Amygdala (tissue), 56 donors: ENCODE measurements at regions not wholly inside any gene's neighbourhood (a gene's known extent, or its start where the extent isn't known, plus 50 kb on each side); places are given as distances from the start of the nearest gene placed in this dataset.
"Not testable (repeated sequence)": the region's sequence is repeated elsewhere in the genome, so short reads cannot be mapped to it uniquely, and the experiment has no call there.

Experiments
- DNase-seq, 56 donors: peaks; one replicate each; lab custom pipeline; 2025; lab: John Stamatoyannopoulos, UW

DNA sequence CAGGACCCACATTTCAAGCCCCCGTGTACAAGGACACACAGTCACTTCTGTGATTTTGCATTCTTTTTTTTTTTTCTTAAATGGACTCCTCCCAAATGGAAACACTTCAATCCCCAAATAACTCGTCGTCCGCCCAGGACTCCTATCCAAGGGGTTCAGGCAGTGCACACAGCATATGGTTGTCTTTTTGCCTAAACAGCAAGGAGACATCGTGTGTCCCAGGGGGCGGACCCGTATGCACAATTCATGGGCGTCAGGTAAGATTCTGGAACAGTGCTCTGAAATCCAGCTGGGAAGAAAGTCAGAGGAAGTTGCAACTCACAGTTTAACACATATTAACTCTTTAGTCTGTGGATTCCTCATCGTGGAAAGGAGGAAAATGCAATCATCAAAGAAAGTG is 231.3 kb downstream of the SHOX start:
- DNase-seq: no peak

GRCh38 chrX:861340-861890 is 230.8 kb downstream of the SHOX start:
- DNase-seq: no peak

DNA sequence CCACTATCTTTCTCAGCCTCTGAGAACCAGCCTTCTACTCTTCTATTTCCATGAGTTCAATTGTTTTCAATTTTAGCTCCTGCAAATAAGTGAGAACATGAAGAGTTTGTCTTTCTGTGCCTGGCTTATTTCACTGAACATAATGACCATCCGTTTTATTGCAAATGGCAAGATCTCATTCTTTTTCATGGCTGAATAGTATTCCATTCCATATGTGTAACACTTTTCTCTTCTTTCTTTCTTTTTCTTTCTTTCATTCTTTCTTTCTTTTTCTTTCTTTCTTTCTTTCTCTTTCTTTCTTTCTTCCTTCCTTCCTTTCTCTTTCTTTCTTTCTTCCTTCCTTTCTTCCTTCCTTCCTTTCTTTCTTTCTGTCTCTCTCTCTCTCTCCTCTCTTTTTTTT is 228.7 kb downstream of the SHOX start:
- no peak for DNase-seq

- no peak for DNase-seq
Observed at GRCh38 chrX:858542-859078, 228.0 kb downstream of the SHOX start.

- no peak for DNase-seq
Observed at GRCh38 chrX:857376-857775, 226.8 kb downstream of the SHOX start.

DNA sequence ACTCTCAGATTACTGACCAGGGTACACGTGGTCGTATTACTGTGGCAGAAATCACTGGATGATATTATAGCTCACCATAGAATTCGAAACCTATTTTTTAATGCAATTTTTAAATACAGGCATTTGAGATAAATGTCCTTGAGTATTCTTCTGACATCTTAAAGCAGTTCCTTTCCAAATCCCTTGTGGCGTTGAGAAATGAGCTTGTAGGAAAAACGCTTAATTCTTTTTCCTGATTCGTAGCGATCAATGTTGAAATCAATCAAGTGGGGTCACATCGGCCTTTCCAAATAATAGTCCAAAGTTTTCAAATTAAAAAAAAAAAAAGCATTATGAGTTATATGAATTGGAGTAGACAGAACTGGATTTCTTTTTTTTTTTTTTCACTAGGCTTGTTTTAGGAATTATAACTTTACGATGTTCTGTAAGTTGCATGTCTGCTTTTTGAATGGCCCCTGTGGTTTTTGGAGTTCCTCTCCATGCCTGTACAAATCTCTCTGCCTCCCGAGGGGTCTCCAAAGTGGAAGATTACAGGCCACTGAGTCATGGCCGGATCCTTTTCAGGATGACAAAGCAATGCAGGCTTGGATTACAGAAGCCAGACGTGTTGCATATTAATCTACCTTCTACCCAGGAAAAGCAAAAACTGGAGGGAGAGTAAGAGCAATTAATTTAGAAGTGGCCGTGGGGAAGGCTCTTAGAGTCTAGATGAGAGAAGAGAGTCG is 226.1 kb downstream of the SHOX start:
- DNase-seq: no peak

DNA sequence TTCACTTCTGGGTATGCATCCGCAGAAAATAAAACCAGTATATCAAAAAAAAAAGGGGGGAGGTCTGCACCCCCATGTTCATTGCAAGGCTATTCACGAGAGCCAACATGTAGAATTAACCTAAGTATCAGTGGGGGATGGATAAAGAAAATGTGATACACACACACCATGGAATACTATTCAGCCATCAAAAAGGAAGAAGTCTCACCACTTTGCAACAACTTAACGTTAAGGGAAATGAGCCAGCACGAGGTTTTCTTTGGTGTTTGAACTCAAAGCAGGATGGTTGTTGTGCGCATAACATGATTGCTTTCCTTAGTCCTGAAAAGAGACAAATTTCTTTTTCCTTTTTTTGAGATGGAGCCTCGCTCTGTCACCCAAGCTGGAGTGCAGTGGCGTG is 222.7 kb downstream of the SHOX start:
- DNase-seq: no peak

DNA sequence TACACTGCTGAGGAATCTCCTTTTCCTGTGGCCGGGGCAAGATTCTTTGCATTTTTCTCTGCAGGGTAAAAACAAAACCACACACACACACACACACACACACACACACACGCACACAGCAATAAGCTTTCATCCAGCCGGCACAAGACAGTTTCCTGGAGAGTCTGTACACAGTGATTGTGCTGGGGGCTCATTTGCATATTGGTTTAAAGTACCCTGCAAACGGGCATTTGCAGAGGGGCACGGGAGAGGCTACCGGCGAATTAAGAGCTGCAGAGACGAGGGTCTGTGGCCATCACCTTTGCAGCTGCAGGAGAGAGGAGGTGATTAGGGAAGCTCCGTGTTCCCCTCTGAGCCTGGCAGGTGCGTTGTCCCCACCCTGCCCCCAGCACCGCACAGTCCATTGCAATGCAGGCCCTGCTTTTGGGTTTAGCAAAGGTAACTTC is 219.9 kb downstream of the SHOX start:
- no peak for DNase-seq

DNA sequence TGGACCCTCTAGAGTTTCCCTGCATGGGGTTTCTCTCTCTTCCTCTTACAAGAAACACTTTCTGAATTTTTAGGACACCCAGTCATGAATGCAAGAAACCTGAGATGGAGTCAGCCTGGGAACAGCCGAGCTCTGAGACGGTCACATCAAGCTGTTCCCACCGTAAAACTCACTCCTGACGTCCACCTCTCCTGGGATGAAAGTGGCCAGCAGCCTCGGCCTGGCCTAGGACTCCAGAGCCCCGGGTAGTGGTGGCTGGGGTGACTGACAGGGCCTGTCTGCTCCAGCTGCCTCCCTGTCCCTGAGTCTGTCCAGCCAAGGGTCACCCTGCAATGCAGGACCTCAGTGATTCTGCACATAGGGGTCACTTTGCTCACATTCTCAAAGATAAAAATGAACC is 217.8 kb downstream of the SHOX start:
- no peak for DNase-seq

DNA sequence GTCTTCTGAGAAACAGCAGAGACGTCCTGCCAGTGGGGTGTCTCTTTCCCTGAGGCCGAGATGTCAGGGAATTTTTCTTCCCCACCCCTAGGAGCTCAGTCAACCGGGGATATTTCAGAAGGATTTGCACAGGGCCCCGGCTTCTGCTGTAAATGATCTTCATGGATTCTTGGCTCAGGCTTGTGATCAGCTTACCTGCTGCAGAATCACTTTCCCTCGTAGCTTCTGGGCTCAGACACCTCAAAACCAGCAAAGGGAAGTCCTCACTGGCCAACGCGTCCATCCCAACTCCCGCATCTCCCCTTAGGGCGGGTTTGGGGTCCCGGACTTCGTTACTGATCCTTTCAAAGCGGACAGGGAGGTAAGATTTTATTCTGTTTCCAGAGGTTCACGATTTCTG is 212.7 kb downstream of the SHOX start:
- peak in 1 of 56 donors; percentile 0 for DNase-seq

GRCh38 chrX:840556-840955 is 210.0 kb downstream of the SHOX start:
- no peak for DNase-seq

- not testable (repeated sequence) for DNase-seq
Observed at GRCh38 chrX:838666-839065, 208.1 kb downstream of the SHOX start.

DNA sequence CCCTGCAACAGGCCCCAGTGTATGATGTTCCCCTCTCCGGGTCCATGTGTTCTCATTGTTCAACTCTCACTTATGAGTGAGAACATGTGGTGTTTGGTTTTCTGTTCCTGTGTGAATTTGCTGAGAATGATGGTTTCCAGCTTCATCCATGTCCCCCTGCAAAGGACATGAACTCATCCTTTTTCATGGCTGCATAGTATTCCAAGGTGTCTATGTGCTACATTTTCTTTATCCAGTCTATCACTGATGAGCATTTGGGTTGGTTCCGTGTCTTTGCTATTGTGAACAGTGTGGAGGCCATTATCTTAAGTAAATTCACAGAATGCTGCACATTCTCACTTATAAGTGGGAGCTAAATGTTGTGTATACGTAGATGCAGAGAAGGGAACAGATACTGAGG is 205.3 kb downstream of the SHOX start:
- not testable (repeated sequence) for DNase-seq

- DNase-seq: no peak
Observed at GRCh38 chrX:830532-830931, 199.9 kb downstream of the SHOX start.

- no peak for DNase-seq
Observed at GRCh38 chrX:829145-829544, 198.6 kb downstream of the SHOX start.

DNA sequence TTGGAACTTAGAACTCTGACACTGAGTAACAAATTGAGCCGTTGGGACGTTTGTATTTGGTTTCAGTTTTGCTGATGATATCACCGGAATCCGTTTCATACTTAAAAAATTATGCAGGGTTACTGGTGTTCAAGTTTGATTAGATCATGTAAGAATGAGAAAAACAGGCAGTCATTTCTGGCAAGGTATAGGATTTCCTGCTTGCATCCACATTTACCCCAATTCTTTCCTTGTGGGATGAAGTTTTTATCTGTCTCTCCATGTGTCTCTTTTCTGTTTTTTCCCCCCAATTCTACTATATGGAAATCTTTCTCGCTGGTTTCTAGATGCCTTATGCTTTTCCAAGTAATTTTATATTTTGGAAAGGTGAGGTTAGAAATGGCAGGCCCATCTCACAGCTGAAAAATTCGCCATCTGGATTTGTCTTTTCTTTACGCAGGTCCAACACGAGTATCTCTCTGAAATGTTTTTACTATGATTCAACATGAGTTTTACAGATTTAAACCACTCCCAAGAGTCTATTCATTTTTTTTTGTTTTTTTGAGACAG is 197.9 kb downstream of the SHOX start:
- no peak for DNase-seq

GRCh38 chrX:826448-826847 is 195.9 kb downstream of the SHOX start:
- DNase-seq: no peak

DNA sequence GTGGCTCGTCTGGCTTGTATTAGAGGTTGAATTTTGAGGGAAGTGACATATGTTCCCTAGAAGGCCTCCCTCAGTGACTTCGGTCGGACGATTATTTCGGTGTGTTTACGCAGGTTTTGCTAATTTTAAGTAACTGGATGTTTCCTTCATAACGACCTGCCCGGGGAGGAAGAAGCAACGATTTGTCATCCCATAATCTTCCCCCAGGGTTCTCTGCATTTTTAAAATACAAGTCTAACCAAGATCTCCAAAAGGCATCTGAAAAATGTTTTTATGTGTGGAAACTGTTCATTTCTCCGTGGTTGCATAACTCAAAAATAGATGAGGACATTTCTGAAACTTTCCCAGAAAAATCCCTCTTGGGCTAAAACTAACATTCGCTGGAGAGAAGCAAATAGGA is 195.4 kb downstream of the SHOX start:
- no peak for DNase-seq

DNA sequence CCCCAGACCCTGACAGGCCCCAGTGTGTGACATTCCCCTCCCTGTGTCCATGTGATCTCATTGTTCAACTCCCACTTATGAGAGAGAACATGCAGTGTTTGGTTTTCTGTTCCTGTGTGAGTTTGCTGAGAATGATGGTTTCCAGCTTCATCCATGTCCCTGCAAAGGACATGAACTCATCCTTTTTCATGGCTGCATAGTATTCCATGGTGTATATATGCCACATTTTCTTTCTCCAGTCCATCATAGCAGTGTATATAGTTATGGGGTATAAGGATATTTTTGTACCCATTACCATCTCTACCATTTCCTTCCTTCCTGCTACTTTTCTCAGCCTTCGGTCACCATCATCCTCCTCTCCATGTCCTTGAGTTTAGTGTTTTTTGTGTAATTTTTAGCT is 192.5 kb downstream of the SHOX start:
- not testable (repeated sequence) for DNase-seq

DNA sequence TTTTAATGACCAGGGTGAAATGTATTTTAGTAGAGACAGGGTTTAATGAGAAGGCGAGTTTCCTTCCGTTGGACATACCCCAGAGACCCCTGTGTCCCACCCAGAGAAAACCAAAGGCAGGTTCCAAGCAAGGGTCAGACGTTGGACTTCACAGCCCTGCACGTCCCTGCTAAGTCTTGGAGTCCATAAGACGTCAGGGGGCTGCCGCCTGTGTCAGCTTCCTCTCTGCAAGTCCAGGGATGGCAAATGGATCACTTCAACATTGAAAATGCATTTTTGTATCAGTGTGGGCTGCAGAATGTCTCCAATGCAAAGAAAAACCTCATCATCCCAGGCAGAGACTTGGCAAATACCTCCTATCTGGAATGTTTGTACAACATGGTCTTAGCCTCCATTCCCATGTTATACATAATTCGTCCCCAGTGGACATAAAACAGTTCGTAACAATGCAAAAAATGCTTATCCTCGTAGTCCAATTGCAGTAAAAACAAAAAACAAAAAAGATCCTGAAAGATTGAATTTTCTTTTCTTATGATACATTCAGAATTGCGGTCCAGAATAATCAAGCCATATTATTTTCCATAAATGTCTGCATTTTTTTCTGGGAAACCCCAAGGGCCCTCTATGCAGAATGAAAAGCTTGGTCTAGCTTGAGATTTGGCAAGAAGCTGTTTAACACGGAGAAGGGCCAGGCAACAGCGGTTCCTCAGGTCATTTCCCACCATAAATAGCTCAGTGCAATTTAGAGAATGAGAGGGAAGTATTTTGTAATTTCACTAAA is 190.9 kb downstream of the SHOX start:
- DNase-seq: no peak

DNA sequence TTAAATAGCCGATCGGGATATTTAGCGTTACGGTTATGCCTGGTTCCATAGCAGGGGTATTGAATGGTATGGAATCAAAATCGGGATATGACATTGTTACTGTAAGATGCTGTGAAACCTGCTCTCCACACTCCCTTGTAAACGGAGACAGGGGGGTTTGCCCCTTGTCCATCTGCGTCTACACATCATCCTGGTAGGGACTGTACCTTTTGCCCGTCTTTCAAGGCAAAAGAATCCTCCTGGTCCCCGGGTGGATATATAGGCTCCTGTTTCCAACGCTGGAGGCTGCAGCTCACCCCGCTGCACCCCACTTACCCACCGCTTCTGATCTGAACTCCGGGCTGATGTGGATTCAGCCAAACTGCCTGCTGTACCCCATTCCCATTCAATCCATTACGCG is 189.1 kb downstream of the SHOX start:
- DNase-seq: no peak
